OCI-LY1 (cell line): ENCODE measurements at regions not wholly inside any gene's neighbourhood (a gene's known extent, or its start where the extent isn't known, plus 50 kb on each side); places are given as distances from the start of the nearest gene placed in this dataset.
"Not testable (repeated sequence)": the region's sequence is repeated elsewhere in the genome, so short reads cannot be mapped to it uniquely, and the experiment has no call there.

Source experiments
- CTCF ChIP-seq: fragments of 200-600 bp; sonication (generic), shearing (Covaris generic); IDR thresholded peaks from 2 replicates; pipeline ENCODE4 v1.5.1; 2017; ENCODE audit warnings: mild to moderate bottlenecking, antibody characterized with exemption, low read length, moderate library complexity, mixed read lengths
- EZH2 ChIP-seq: fragments of 200-600 bp; sonication (generic), shearing (Covaris generic); IDR thresholded peaks from 2 replicates; pipeline ENCODE4 v1.8.0; 2017; ENCODE audit warnings: borderline replicate concordance, mixed run types, mild to moderate bottlenecking, antibody characterized with exemption, low read length, moderate library complexity, mixed read lengths

GRCh38 chr4:164350716-164351115 lies 403.2 kb upstream of the SMIM31 start:
- not testable (repeated sequence) for TF ChIP-seq EZH2, CTCF
